ENCODE measurements at regions not wholly inside any gene's neighbourhood (a gene's known extent, or its start where the extent isn't known, plus 50 kb on each side); places are given as distances from the start of the nearest gene placed in this dataset.

DNA sequence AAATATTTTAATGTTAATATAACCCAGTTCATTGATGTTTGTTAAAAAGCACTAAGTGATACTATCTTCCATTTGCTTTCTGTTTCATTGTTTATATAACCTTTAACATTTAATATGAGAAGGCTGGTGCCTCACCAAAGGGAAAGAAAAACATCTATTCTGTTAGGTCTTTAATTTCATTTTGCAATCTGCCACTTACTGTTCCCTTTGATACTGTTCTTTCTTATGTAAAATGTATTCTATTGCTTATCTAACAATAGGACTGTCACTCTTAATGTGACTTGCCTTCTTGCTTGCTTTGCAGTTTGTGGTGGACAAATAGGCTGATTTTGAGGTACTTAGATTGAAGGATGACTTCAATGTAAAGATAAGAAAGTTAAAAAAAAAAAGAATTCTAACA, 1666.1 kb upstream of the DDX18 start:
- TF ChIP-seq CTCF (optimal IDR thresholded peaks at IDR 0.05 in 1 of 3, IDR thresholded peaks at IDR 0.05 in 1 of 3, conservative IDR thresholded peaks at IDR 0.05 in 1 of 3; ENCODE audit: extremely low read depth in 1 of 3, insufficient read depth in 2 of 3, low read length in 3 of 3) (no peak), EZH2 (IDR thresholded peaks at IDR 0.05; ENCODE audit: low read length) (no peak)
